ENCODE measurements at regions not wholly inside any gene's neighbourhood (a gene's known extent, or its start where the extent isn't known, plus 50 kb on each side); places are given as distances from the start of the nearest gene placed in this dataset.
"Not testable (repeated sequence)": the region's sequence is repeated elsewhere in the genome, so short reads cannot be mapped to it uniquely, and the experiment has no call there.

- Mint-ChIP-seq H3K27me3 (peaks cover 7% of the 10 kb centered on the region), H3K4me1 (no peaks in the 10 kb centered on the region), H3K4me3 (no peak overlapping the region), H3K36me3 (no peaks in the 10 kb centered on the region), H3K9me3 (peaks cover 4% of the 10 kb centered on the region), H3K27ac (no peak overlapping the region)
- DNase-seq (ENCODE audit: low spot score in 2 of 2) (no peak), ATAC-seq (ENCODE audit: low read depth) (no peak)
Observed at GRCh38 chr17:34071886-34072420, 183.1 kb upstream of the CCL2 start.

- Mint-ChIP-seq H3K4me1 (no peaks in the 10 kb centered on the region), H3K4me3 (no peak overlapping the region), H3K36me3 (no peaks in the 10 kb centered on the region), H3K9me3 (peaks cover 4% of the 10 kb centered on the region), H3K27ac (no peak overlapping the region), H3K27me3 (peaks cover 17% of the 10 kb centered on the region)
- no peak for ATAC-seq (ENCODE audit: low read depth)
- DNase-seq (ENCODE audit: low spot score in 2 of 2): no peak
Observed at GRCh38 chr17:34075076-34075475, 180.0 kb upstream of the CCL2 start.

GRCh38 chr17:34076743-34077631 lies 178.1 kb upstream of the CCL2 start:
- Mint-ChIP-seq H3K27ac (no peak overlapping the region), H3K27me3 (peaks cover 16% of the 10 kb centered on the region), H3K36me3 (no peaks in the 10 kb centered on the region), H3K9me3 (peaks cover 2% of the 10 kb centered on the region), H3K4me1 (no peaks in the 10 kb centered on the region), H3K4me3 (no peak overlapping the region)
- no peak for DNase-seq (ENCODE audit: low spot score in 2 of 2)
- ATAC-seq (ENCODE audit: low read depth): no peak

- H3K27ac Mint-ChIP-seq: no peak overlapping the region
- H3K4me3 Mint-ChIP-seq: no peak overlapping the region
- no peaks in the 10 kb centered on the region for H3K36me3 Mint-ChIP-seq
- peaks cover under 1% of the 10 kb centered on the region for H3K9me3 Mint-ChIP-seq
- no peak for ATAC-seq (ENCODE audit: low read depth)
- H3K4me1 Mint-ChIP-seq: no peaks in the 10 kb centered on the region
- no peak for DNase-seq (ENCODE audit: low spot score in 2 of 2)
- H3K27me3 Mint-ChIP-seq: peaks cover 13% of the 10 kb centered on the region
Observed at GRCh38 chr17:34081269-34081668, 173.8 kb upstream of the CCL2 start.

- no peaks in the 10 kb centered on the region for H3K9me3 Mint-ChIP-seq
Observed at GRCh38 chr17:34082404-34082803, 172.7 kb upstream of the CCL2 start.

GRCh38 chr17:34089042-34089441 lies 166.0 kb upstream of the CCL2 start:
- H3K27me3 Mint-ChIP-seq: peaks cover 13% of the 10 kb centered on the region
- DNase-seq (ENCODE audit: low spot score in 2 of 2); H3K27ac Mint-ChIP-seq; H3K4me1 Mint-ChIP-seq; H3K4me3 Mint-ChIP-seq; ATAC-seq (ENCODE audit: low read depth); H3K36me3 Mint-ChIP-seq; H3K9me3 Mint-ChIP-seq: not testable (repeated sequence)

More at GRCh38 chr17:34082404-34082803, 172.7 kb upstream of the CCL2 start:
- peaks cover 8% of the 10 kb centered on the region for H3K27me3 Mint-ChIP-seq
- H3K4me3 Mint-ChIP-seq: no peak overlapping the region
- ATAC-seq (ENCODE audit: low read depth) (no peak), DNase-seq (ENCODE audit: low spot score in 2 of 2) (no peak)
- no peaks in the 10 kb centered on the region for H3K4me1 Mint-ChIP-seq
- H3K36me3 Mint-ChIP-seq: no peaks in the 10 kb centered on the region
- H3K27ac Mint-ChIP-seq: no peak overlapping the region

- no peak for DNase-seq (ENCODE audit: low spot score in 2 of 2)
- Mint-ChIP-seq H3K27me3 (peaks cover 16% of the 10 kb centered on the region), H3K9me3 (peaks cover 1% of the 10 kb centered on the region), H3K4me3 (no peak overlapping the region), H3K4me1 (no peaks in the 10 kb centered on the region), H3K27ac (no peak overlapping the region), H3K36me3 (no peaks in the 10 kb centered on the region)
- no peak for ATAC-seq (ENCODE audit: low read depth)
Observed at GRCh38 chr17:34090593-34090992, 164.5 kb upstream of the CCL2 start.

- Mint-ChIP-seq H3K9me3 (peaks cover 1% of the 10 kb centered on the region), H3K36me3 (no peaks in the 10 kb centered on the region), H3K4me3 (no peak overlapping the region), H3K4me1 (no peaks in the 10 kb centered on the region), H3K27ac (no peak overlapping the region), H3K27me3 (peaks cover 22% of the 10 kb centered on the region)
- ATAC-seq (ENCODE audit: low read depth): no peak
- DNase-seq (ENCODE audit: low spot score in 2 of 2): no peak
Observed at GRCh38 chr17:34091975-34092374, 163.1 kb upstream of the CCL2 start.

GRCh38 chr17:34095106-34095505 lies 160.0 kb upstream of the CCL2 start:
- Mint-ChIP-seq H3K9me3 (no peaks in the 10 kb centered on the region), H3K4me1 (no peaks in the 10 kb centered on the region), H3K36me3 (peaks cover 2% of the 10 kb centered on the region), H3K27me3 (peaks cover 23% of the 10 kb centered on the region), H3K4me3 (no peak overlapping the region), H3K27ac (no peak overlapping the region)
- ATAC-seq (ENCODE audit: low read depth) (no peak), DNase-seq (ENCODE audit: low spot score in 2 of 2) (no peak)

- Mint-ChIP-seq H3K27ac (no peak overlapping the region), H3K4me1 (no peaks in the 10 kb centered on the region), H3K9me3 (no peaks in the 10 kb centered on the region), H3K36me3 (peaks cover 2% of the 10 kb centered on the region), H3K4me3 (no peak overlapping the region), H3K27me3 (peaks cover 13% of the 10 kb centered on the region)
- DNase-seq (ENCODE audit: low spot score in 2 of 2): no peak
- ATAC-seq (ENCODE audit: low read depth): no peak
Observed at GRCh38 chr17:34098699-34099098, 156.4 kb upstream of the CCL2 start.

- ATAC-seq (ENCODE audit: low read depth): no peak
- H3K9me3 Mint-ChIP-seq: no peaks in the 10 kb centered on the region
- peaks cover 2% of the 10 kb centered on the region for H3K36me3 Mint-ChIP-seq
- H3K27ac Mint-ChIP-seq: no peak overlapping the region
- DNase-seq (ENCODE audit: low spot score in 2 of 2): no peak
- no peaks in the 10 kb centered on the region for H3K4me1 Mint-ChIP-seq
- no peak overlapping the region for H3K4me3 Mint-ChIP-seq
- H3K27me3 Mint-ChIP-seq: peaks cover 9% of the 10 kb centered on the region
Observed at GRCh38 chr17:34099859-34100515, 155.1 kb upstream of the CCL2 start.

- no peak for DNase-seq (ENCODE audit: low spot score in 2 of 2)
- Mint-ChIP-seq H3K27ac (no peak overlapping the region), H3K4me3 (no peak overlapping the region), H3K36me3 (no peaks in the 10 kb centered on the region), H3K27me3 (peaks cover 2% of the 10 kb centered on the region), H3K4me1 (no peaks in the 10 kb centered on the region), H3K9me3 (no peaks in the 10 kb centered on the region)
- no peak for ATAC-seq (ENCODE audit: low read depth)
Observed at GRCh38 chr17:34107019-34107418, 148.1 kb upstream of the CCL2 start.

GRCh38 chr17:34110315-34110714 lies 144.8 kb upstream of the CCL2 start:
- no peaks in the 10 kb centered on the region for H3K36me3 Mint-ChIP-seq
- no peaks in the 10 kb centered on the region for H3K9me3 Mint-ChIP-seq
- peaks cover 9% of the 10 kb centered on the region for H3K27me3 Mint-ChIP-seq
- H3K4me1 Mint-ChIP-seq: no peaks in the 10 kb centered on the region
- DNase-seq (ENCODE audit: low spot score in 2 of 2): no peak
- no peak for ATAC-seq (ENCODE audit: low read depth)
- H3K27ac Mint-ChIP-seq: no peak overlapping the region
- no peak overlapping the region for H3K4me3 Mint-ChIP-seq

- no peaks in the 10 kb centered on the region for H3K36me3 Mint-ChIP-seq
- no peak overlapping the region for H3K27ac Mint-ChIP-seq
- DNase-seq (ENCODE audit: low spot score in 2 of 2): no peak
- no peak overlapping the region for H3K4me3 Mint-ChIP-seq
- no peaks in the 10 kb centered on the region for H3K9me3 Mint-ChIP-seq
- no peak for ATAC-seq (ENCODE audit: low read depth)
- H3K4me1 Mint-ChIP-seq: no peaks in the 10 kb centered on the region
- peaks cover 13% of the 10 kb centered on the region for H3K27me3 Mint-ChIP-seq
Observed at GRCh38 chr17:34113089-34113488, 142.0 kb upstream of the CCL2 start.

Data from memory B cell (primary cell).